ENCODE measurements at regions not wholly inside any gene's neighbourhood (a gene's known extent, or its start where the extent isn't known, plus 50 kb on each side); places are given as distances from the start of the nearest gene placed in this dataset.

- Histone ChIP-seq H3K4me1 (ENCODE audit: control insufficient read depth in 3 of 3, insufficient read depth in 3 of 3, low read length in 3 of 3) (no peaks in the 10 kb centered on the region), H3K27me3 (ENCODE audit: control insufficient read depth in 3 of 3, insufficient read depth in 3 of 3, low read length in 3 of 3) (no peaks in the 10 kb centered on the region), H3K27ac (ENCODE audit: low read depth, low read length) (no peak overlapping the region), H3K4me3 (ENCODE audit: low read length in 3 of 3) (no peak overlapping the region), H3K36me3 (ENCODE audit: control insufficient read depth in 3 of 3, insufficient read depth in 3 of 3, low read length in 3 of 3) (no peaks in the 10 kb centered on the region), H3K9me3 (ENCODE audit: control insufficient read depth in 3 of 3, low read length in 3 of 3) (no peaks in the 10 kb centered on the region), H3K9ac (ENCODE audit: low read depth in 1 of 3, low read length in 3 of 3) (no peak overlapping the region)
These were observed 363.0 kb upstream of the RIOK2 start for GRCh38 chr5:97545886-97546535.

GRCh38 chr5:97547430-97547829, 364.4 kb upstream of the RIOK2 start:
- Histone ChIP-seq H3K4me3 (ENCODE audit: low read length in 3 of 3) (no peak overlapping the region), H3K36me3 (ENCODE audit: control insufficient read depth in 3 of 3, insufficient read depth in 3 of 3, low read length in 3 of 3) (no peaks in the 10 kb centered on the region), H3K9ac (ENCODE audit: low read depth in 1 of 3, low read length in 3 of 3) (no peak overlapping the region), H3K4me1 (ENCODE audit: control insufficient read depth in 3 of 3, insufficient read depth in 3 of 3, low read length in 3 of 3) (no peaks in the 10 kb centered on the region), H3K27me3 (ENCODE audit: control insufficient read depth in 3 of 3, insufficient read depth in 3 of 3, low read length in 3 of 3) (no peaks in the 10 kb centered on the region), H3K9me3 (ENCODE audit: control insufficient read depth in 3 of 3, low read length in 3 of 3) (no peaks in the 10 kb centered on the region), H3K27ac (ENCODE audit: low read depth, low read length) (no peak overlapping the region)

GRCh38 chr5:97547999-97548738, 365.1 kb upstream of the RIOK2 start:
- Histone ChIP-seq H3K4me1 (ENCODE audit: control insufficient read depth in 3 of 3, insufficient read depth in 3 of 3, low read length in 3 of 3) (no peaks in the 10 kb centered on the region), H3K9ac (ENCODE audit: low read depth in 1 of 3, low read length in 3 of 3) (no peak overlapping the region), H3K36me3 (ENCODE audit: control insufficient read depth in 3 of 3, insufficient read depth in 3 of 3, low read length in 3 of 3) (no peaks in the 10 kb centered on the region), H3K27ac (ENCODE audit: low read depth, low read length) (no peak overlapping the region), H3K9me3 (ENCODE audit: control insufficient read depth in 3 of 3, low read length in 3 of 3) (no peaks in the 10 kb centered on the region), H3K27me3 (ENCODE audit: control insufficient read depth in 3 of 3, insufficient read depth in 3 of 3, low read length in 3 of 3) (no peaks in the 10 kb centered on the region), H3K4me3 (ENCODE audit: low read length in 3 of 3) (no peak overlapping the region)

- no peaks in the 10 kb centered on the region for H3K9me3 ChIP-seq (ENCODE audit: control insufficient read depth in 3 of 3, low read length in 3 of 3)
- H3K36me3 ChIP-seq (ENCODE audit: control insufficient read depth in 3 of 3, insufficient read depth in 3 of 3, low read length in 3 of 3) = no peaks in the 10 kb centered on the region
- no peak overlapping the region for H3K27ac ChIP-seq (ENCODE audit: low read depth, low read length)
- H3K27me3 ChIP-seq (ENCODE audit: control insufficient read depth in 3 of 3, insufficient read depth in 3 of 3, low read length in 3 of 3) = no peaks in the 10 kb centered on the region
- H3K4me3 ChIP-seq (ENCODE audit: low read length in 3 of 3) = no peak overlapping the region
- H3K4me1 ChIP-seq (ENCODE audit: control insufficient read depth in 3 of 3, insufficient read depth in 3 of 3, low read length in 3 of 3) = no peaks in the 10 kb centered on the region
- H3K9ac ChIP-seq (ENCODE audit: low read depth in 1 of 3, low read length in 3 of 3) = no peak overlapping the region
These were observed 365.7 kb upstream of the RIOK2 start for GRCh38 chr5:97548739-97549080.

GRCh38 chr5:97549496-97549895, 366.4 kb upstream of the RIOK2 start:
- Histone ChIP-seq H3K9ac (ENCODE audit: low read depth in 1 of 3, low read length in 3 of 3) (no peak overlapping the region), H3K27me3 (ENCODE audit: control insufficient read depth in 3 of 3, insufficient read depth in 3 of 3, low read length in 3 of 3) (no peaks in the 10 kb centered on the region), H3K36me3 (ENCODE audit: control insufficient read depth in 3 of 3, insufficient read depth in 3 of 3, low read length in 3 of 3) (no peaks in the 10 kb centered on the region), H3K9me3 (ENCODE audit: control insufficient read depth in 3 of 3, low read length in 3 of 3) (no peaks in the 10 kb centered on the region), H3K4me1 (ENCODE audit: control insufficient read depth in 3 of 3, insufficient read depth in 3 of 3, low read length in 3 of 3) (no peaks in the 10 kb centered on the region), H3K4me3 (ENCODE audit: low read length in 3 of 3) (no peak overlapping the region), H3K27ac (ENCODE audit: low read depth, low read length) (no peak overlapping the region)

- no peak overlapping the region for H3K9ac ChIP-seq (ENCODE audit: low read depth in 1 of 3, low read length in 3 of 3)
- H3K4me1 ChIP-seq (ENCODE audit: control insufficient read depth in 3 of 3, insufficient read depth in 3 of 3, low read length in 3 of 3) = no peaks in the 10 kb centered on the region
These were observed 367.1 kb upstream of the RIOK2 start for GRCh38 chr5:97550164-97550563.

GRCh38 chr5:97550818-97551217, 367.8 kb upstream of the RIOK2 start:
- H3K4me3 ChIP-seq (ENCODE audit: low read length in 3 of 3) = no peak overlapping the region
- no peaks in the 10 kb centered on the region for H3K9me3 ChIP-seq (ENCODE audit: control insufficient read depth in 3 of 3, low read length in 3 of 3)
- no peaks in the 10 kb centered on the region for H3K27me3 ChIP-seq (ENCODE audit: control insufficient read depth in 3 of 3, insufficient read depth in 3 of 3, low read length in 3 of 3)
- no peak overlapping the region for H3K9ac ChIP-seq (ENCODE audit: low read depth in 1 of 3, low read length in 3 of 3)
- no peaks in the 10 kb centered on the region for H3K4me1 ChIP-seq (ENCODE audit: control insufficient read depth in 3 of 3, insufficient read depth in 3 of 3, low read length in 3 of 3)
- H3K36me3 ChIP-seq (ENCODE audit: control insufficient read depth in 3 of 3, insufficient read depth in 3 of 3, low read length in 3 of 3) = no peaks in the 10 kb centered on the region
- H3K27ac ChIP-seq (ENCODE audit: low read depth, low read length) = no peak overlapping the region

More at GRCh38 chr5:97550164-97550563, 367.1 kb upstream of the RIOK2 start:
- H3K9me3 ChIP-seq (ENCODE audit: control insufficient read depth in 3 of 3, low read length in 3 of 3) = no peaks in the 10 kb centered on the region
- no peaks in the 10 kb centered on the region for H3K27me3 ChIP-seq (ENCODE audit: control insufficient read depth in 3 of 3, insufficient read depth in 3 of 3, low read length in 3 of 3)
- no peak overlapping the region for H3K27ac ChIP-seq (ENCODE audit: low read depth, low read length)
- H3K36me3 ChIP-seq (ENCODE audit: control insufficient read depth in 3 of 3, insufficient read depth in 3 of 3, low read length in 3 of 3) = no peaks in the 10 kb centered on the region
- no peak overlapping the region for H3K4me3 ChIP-seq (ENCODE audit: low read length in 3 of 3)

GRCh38 chr5:97553604-97554452, 370.8 kb upstream of the RIOK2 start:
- no peaks in the 10 kb centered on the region for H3K9me3 ChIP-seq (ENCODE audit: control insufficient read depth in 3 of 3, low read length in 3 of 3)
- H3K27ac ChIP-seq (ENCODE audit: low read depth, low read length) = no peak overlapping the region
- no peaks in the 10 kb centered on the region for H3K36me3 ChIP-seq (ENCODE audit: control insufficient read depth in 3 of 3, insufficient read depth in 3 of 3, low read length in 3 of 3)
- no peak overlapping the region for H3K4me3 ChIP-seq (ENCODE audit: low read length in 3 of 3)
- H3K4me1 ChIP-seq (ENCODE audit: control insufficient read depth in 3 of 3, insufficient read depth in 3 of 3, low read length in 3 of 3) = no peaks in the 10 kb centered on the region
- H3K27me3 ChIP-seq (ENCODE audit: control insufficient read depth in 3 of 3, insufficient read depth in 3 of 3, low read length in 3 of 3) = no peaks in the 10 kb centered on the region
- H3K9ac ChIP-seq (ENCODE audit: low read depth in 1 of 3, low read length in 3 of 3) = no peak overlapping the region

GRCh38 chr5:97554977-97555643, 372.1 kb upstream of the RIOK2 start:
- Histone ChIP-seq H3K27me3 (ENCODE audit: control insufficient read depth in 3 of 3, insufficient read depth in 3 of 3, low read length in 3 of 3) (no peaks in the 10 kb centered on the region), H3K27ac (ENCODE audit: low read depth, low read length) (no peak overlapping the region), H3K4me3 (ENCODE audit: low read length in 3 of 3) (no peak overlapping the region), H3K9me3 (ENCODE audit: control insufficient read depth in 3 of 3, low read length in 3 of 3) (no peaks in the 10 kb centered on the region), H3K4me1 (ENCODE audit: control insufficient read depth in 3 of 3, insufficient read depth in 3 of 3, low read length in 3 of 3) (no peaks in the 10 kb centered on the region), H3K36me3 (ENCODE audit: control insufficient read depth in 3 of 3, insufficient read depth in 3 of 3, low read length in 3 of 3) (no peaks in the 10 kb centered on the region), H3K9ac (ENCODE audit: low read depth in 1 of 3, low read length in 3 of 3) (no peak overlapping the region)

- H3K9ac ChIP-seq (ENCODE audit: low read depth in 1 of 3, low read length in 3 of 3) = no peak overlapping the region
- H3K4me1 ChIP-seq (ENCODE audit: control insufficient read depth in 3 of 3, insufficient read depth in 3 of 3, low read length in 3 of 3) = no peaks in the 10 kb centered on the region
- no peak overlapping the region for H3K4me3 ChIP-seq (ENCODE audit: low read length in 3 of 3)
- H3K9me3 ChIP-seq (ENCODE audit: control insufficient read depth in 3 of 3, low read length in 3 of 3) = no peaks in the 10 kb centered on the region
- no peaks in the 10 kb centered on the region for H3K27me3 ChIP-seq (ENCODE audit: control insufficient read depth in 3 of 3, insufficient read depth in 3 of 3, low read length in 3 of 3)
- H3K27ac ChIP-seq (ENCODE audit: low read depth, low read length) = no peak overlapping the region
- H3K36me3 ChIP-seq (ENCODE audit: control insufficient read depth in 3 of 3, insufficient read depth in 3 of 3, low read length in 3 of 3) = no peaks in the 10 kb centered on the region
These were observed 372.6 kb upstream of the RIOK2 start for GRCh38 chr5:97555644-97555981.

Data from skeletal muscle tissue (tissue), 3 donors.